ENCODE measurements at regions not wholly inside any gene's neighbourhood (a gene's known extent, or its start where the extent isn't known, plus 50 kb on each side); places are given as distances from the start of the nearest gene placed in this dataset.

GRCh38 chr3:113051787-113052186, 61.0 kb downstream of the GTPBP8 start:
- DNase-seq, result peak; percentile 3 to 30

DNA sequence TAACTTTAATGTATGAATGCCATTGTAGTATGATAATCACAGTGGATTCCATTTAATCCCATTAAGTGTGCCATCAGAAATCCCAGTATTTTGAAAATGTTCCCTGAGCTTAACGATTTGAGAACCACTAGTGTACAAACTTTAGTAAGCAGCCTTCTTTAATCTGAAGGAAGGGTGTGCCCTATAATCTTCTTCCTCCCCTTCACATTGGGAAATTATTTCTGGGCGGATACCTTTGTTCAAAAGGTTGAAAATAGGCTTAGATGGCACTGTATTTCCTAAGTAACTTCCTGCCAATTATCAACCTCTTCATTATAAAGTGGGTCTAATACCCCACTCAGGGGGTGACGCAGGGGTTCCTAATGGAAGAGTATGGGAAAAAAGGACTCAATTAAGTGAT, 62.4 kb downstream of the GTPBP8 start:
- no peak for DNase-seq

- DNase-seq, result no peak
Observed at GRCh38 chr3:113054552-113054951, 63.8 kb downstream of the GTPBP8 start.

GRCh38 chr3:113055201-113055600, 64.4 kb downstream of the GTPBP8 start:
- no peak for DNase-seq

DNA sequence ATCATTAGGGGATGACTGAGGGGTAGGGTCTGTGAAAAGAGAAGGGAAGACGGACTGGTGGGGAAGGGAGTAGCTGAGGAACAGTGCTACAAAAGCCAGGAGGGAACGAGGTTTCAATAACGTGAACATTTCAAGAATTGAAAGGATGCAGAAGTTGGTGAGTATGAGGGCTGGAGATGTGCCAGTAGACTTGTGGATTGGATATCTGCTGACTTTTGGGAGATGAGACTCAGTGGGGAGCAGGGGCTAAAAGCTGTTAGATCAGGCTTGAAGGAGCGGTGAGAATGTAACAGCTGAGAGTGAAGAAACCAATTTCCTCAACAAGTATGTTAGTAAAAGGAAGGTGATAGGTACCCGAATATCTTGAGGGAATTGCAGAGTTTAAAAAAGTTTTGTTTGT, 65.2 kb downstream of the GTPBP8 start:
- no peak for DNase-seq

- peak in 1 of 2 donors; percentile 49 for DNase-seq
Observed at GRCh38 chr3:113057117-113057516, 66.3 kb downstream of the GTPBP8 start.

DNA sequence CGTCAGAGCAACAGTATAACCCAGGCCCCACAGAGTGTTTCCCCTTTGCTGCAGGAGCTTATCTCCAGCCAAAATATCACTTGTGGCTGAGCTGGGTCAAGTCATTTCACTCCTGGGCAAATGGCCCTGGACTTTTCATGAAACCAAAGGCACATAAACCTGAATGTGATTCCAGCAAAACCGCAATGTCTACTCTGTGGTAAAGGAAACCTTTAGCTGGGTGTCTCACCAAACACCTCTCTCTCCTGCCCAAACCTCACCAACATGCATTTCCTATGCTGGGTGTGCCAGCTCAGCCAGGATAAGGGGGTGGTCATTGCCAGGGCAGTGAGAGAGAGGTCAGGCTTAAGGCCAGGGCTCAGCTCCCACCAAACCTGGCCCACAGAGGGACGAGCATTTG, 67.4 kb downstream of the GTPBP8 start:
- no peak for DNase-seq

- DNase-seq, result no peak
Observed at GRCh38 chr3:113062705-113063104, 71.9 kb downstream of the GTPBP8 start.

DNA sequence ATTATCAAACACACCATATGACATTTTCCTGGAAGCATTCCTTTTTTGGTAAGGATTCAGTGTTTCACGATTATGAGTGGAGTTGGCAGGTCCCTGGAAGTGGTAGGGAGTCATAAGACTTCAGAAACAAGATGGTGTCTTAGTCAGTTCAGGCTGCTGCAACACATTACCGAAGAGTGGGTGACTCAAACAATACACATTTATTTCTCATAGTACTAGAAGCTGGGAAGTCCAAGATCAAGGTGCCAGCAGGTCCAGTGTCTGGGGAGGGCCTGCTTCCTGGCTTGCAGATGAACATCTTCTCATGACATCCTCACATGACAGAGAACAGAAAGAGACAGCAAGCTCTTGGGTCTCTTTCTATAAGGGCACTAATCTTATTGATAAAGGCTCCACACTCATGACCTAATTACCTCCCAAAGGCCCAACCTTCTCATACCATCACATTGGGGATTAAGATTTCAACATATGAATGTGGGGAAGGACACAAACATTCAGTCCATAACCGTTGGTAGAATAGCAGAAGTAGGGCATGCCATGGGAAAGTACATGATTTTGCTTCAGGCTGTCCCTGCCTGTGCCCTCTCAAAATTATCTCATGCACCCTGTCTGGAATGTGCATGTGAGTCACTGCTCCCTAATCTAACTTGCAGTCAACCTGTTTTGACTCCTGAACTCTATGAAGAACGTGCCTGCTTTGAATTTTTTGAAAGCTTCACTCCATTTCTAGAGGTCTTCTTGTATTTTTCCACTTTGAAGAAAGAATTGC, 72.5 kb downstream of the GTPBP8 start:
- no peak for DNase-seq

DNA sequence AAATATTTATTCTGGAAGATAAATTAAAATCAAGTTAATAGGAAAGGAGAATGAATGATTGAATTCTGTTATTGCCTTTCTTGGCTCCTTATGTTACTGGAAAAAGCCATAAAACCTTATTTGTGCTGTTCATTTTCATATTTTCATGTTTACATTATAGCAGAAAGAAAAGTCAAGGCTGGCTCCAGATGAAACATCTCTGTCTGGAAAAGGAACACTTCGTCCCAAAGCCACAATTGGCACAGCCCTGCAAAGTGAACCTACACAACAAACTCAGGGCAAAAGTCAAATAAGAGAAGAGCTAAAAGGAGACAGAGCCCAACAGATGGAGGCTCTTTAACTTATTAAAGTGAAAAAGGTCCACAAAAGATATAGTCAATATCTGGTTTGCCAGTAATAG, 73.4 kb downstream of the GTPBP8 start:
- no peak for DNase-seq

- DNase-seq, result no peak
Observed at GRCh38 chr3:113065336-113065735, 74.6 kb downstream of the GTPBP8 start.

DNA sequence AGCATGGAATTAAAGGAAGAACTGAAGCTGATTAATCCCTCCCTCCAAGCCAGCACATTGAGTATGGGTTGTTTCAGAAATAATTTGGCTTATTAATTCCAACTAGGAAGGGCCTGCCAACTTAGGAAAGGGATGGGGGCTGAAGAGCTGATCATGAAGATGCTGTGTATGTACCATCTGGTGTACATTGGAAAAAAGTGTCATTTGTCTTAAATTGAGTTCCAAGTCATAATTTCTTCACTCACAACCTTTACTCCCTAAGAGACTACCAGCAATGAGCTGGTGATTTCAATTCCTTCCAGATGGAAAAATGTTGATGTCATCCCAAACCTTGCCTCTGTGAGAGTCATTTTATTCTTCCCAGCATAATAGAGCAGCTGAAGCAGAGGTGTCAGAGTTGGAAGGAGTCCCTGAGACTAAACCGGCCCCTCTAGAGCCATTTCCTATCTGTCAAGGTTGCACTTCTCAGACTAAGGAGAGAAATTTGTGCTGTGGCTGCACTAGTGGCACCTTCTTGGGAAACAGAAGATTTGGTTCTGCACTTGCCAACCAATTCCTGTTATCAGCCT, 79.4 kb downstream of the GTPBP8 start:
- peak in 1 of 2 donors; percentile 16 for DNase-seq

DNA sequence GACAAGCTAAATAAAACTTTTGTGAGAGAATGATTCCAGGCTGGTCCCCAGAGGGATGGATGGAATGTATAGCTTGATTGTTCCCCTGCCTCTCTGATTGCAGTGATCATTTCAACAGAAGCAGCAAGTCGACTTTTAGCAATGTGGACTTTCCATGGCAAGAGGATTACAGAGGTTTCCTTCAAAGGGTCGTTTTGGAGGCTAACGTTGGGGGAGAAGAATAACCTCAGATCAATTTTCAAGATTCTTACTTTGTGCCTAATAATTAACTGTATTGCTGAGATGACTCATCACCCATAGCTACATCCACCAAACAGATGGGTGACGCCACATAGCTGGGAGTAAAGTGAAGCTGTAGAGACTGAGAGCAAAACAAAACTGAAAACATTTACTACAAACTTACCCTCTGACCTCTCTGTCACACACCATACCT, 79.9 kb downstream of the GTPBP8 start:
- DNase-seq, result no peak

GRCh38 chr3:113075588-113075987, 84.8 kb downstream of the GTPBP8 start:
- no peak for DNase-seq

DNA sequence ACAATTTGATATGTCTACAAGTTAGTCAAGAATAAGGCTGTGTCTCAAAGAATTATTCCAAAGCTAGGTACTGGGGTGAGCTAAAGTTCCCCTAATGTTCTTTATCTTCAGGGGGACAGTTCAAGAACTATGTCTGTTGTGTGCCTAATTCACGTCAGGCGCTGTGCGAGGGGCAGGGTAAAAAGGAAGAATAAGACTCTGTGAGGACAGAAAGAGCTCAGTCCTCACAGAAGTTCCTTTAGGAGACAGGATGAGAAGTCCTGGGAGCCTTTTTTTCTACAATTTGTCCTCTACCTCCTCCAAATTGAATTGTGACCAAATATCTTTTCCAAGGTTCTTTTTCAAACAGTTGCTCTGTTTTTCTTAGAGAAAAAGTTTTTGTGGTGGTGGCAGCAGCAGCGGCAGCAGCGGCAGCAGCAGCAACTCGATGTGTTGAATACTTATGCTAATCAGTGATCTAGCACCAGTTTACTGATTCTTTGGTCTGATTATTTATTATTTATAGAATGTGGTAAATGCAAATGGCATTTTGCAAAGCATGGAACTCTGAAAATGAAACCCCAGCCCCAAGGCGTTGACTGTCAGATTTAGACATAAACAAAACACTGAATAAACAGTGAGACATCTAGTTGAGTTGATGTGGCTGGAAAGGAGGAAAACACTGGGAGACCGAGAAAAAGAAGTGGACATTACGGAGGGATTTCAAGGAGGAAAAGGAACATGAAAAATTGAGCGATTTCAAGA, 88.6 kb downstream of the GTPBP8 start:
- DNase-seq, result no peak

DNA sequence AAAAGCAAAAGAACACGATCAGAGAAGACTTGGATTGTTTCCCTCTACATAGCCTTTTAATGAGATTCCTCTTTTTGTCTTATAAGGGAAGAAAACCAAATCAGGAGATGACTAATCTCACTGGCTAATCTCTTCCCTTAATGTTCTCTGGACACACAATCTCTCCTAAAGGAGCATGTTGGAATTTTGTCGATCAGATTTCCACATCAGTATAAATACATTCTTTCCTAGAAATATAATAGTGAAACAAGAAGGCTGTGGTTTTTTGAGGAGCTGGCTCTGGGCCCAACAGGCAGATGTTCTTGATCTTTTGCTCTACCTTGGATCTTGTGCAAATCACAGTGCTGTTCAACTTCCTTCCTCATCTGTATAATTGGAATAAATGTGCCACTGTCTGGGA, 94.0 kb downstream of the GTPBP8 start:
- no peak for DNase-seq

DNA sequence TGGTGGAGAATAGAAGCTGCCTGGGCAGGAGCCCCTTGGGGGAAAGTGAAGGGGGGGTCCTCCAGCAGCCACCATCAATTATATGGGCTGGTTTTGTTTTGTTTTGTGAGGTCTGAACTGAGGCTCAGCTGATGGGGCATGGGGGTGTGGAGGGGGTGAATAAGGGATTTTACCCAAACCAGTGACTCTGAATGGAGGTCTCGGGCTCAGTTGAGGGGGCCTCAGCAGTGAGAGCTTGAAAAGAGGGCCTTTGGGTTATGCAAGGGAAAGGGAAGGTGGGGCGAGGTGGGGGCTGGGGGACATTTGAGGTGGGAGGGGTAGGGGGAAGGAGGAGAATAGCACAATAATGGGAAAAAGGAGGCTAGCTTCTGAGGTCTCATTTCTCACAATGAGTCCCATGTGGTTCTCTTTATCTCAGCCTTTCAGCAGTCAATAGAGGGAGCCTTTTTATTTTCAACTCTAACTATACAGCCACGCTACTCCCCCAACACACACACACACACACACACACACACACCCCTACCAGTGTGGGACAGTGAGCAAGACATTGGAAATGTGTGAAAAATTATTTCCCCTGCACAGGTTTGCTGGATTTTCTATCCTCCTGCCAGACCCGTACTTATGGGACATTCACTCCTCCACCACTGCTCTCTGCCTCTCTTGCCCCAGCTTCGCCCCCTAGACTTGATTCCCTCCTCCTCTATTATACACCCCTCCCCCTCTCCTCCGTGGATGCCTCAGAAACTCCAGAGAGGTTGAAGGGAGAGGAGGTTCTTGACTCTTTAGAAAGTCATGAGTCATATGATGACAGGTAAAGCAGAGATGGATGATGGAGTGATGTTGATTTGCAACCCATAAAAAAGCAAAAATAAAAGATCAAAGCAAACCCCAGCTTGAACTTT, 96.0 kb downstream of the GTPBP8 start:
- DNase-seq, result no peak

DNA sequence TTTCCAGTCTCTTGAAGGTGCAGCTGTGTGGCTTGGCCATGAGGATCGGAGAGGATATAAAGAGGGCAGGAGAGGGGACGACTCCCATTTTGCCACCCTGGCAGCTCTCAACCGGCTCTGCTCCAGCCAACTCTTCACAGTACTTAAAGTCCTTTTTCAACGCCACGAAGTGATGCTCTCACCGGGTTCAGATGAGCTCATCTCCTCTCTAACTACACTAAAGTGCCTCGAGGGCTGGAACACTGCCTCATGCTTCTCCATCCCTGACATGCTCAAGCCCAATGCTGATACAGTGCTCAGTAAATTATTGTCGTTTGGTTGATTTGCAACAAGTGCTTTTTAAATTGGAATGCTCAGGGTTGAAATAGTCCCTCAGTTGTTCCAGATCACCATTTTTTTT, 97.8 kb downstream of the GTPBP8 start:
- DNase-seq, result no peak

DNA sequence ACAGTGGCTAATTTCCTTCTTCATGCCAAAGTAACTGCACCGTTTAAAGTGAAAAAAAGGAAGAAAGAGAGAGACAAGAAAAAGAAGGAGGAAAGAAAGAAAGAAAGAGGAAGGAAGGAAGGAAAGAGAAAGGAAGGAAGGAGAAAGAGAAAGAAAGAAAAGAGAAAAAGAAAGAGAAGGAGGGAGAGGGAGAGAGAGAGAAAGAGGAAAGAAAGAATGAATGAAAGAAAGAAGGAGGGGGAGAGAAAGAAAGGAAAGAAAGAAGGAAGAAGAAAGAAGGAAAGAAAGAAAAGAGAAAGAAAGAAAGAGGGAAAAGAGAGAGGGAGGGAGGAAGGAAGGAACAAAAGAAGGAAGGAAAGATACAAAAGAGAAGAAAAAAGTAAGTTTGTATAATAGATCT, 100.6 kb downstream of the GTPBP8 start:
- DNase-seq, result no peak

DNA sequence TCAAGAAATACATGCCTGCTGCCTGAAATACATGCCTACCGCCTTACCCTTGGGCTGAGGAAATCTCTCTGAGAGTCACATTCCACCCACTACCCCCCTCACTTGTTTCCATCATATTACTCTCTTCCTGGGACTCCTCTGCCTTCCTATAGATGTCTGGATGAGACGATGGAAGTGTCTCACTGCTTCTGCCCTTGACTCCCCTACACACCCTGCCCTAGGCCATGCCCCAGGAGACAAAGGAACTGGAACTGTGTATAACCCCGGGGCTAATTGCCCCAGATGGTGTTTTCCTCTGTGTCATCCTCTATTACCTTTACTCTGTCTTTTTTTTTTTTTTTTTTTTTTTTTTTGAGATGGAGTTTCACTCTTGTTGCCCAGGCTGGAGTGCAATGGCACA, 102.0 kb downstream of the GTPBP8 start:
- DNase-seq, result no peak

DNA sequence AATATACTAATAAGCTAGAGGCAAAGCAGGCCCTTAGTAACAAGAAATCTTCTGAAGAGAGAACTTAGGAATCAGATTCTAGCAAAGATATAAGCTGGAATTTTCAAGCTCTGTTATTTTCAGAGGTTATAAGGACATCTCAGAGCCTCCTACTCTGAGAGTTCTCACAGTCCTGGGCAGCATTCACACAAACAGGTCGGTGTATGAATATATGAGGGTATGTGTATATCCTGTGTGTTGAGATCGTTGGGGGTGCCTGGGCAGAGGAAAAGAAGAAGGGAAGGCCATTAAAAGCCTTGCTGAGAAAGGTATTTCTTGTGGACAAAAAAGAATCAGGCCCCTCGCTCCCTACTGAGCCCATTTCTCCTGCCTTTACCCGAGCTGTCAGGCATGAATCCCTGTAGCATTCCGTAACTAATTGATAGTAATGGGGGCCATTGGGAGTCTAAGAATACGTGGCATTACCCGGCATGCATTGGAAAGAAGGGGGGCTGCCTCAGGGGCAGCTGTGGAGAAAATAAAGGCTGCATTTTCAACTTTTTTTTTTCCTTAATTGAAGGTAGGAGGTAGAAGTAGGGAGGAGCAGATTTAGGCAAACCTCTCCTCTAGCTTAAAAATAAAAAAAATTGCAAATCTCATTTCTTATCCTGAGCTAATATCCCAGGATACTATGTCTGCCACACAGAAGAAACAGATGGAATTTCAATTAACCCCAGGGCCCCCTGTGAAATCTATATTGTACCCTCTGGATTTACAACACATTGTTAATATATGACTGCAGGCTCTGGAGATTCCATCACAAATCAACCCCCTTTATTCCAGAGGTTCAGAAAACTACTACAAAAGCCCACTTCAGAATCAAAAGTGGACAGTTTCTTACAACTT, 103.8 kb downstream of the GTPBP8 start:
- no peak for DNase-seq
